Superior temporal gyrus (tissue), 1 donor: ENCODE measurements at regions not wholly inside any gene's neighbourhood (a gene's known extent, or its start where the extent isn't known, plus 50 kb on each side); places are given as distances from the start of the nearest gene placed in this dataset.
A peak's percentile ranks its signal among the peaks of the same experiment; 100 is the strongest.

Experiments used
- DNase-seq: peaks from one replicate; pipeline ENCODE4 v3.0.0-alpha.2; 2016; ENCODE audit errors: extremely low spot score

- no peak for DNase-seq
Measured at GRCh38 chr11:13869398-13869886, 93.1 kb upstream of the SPON1 start.

DNA sequence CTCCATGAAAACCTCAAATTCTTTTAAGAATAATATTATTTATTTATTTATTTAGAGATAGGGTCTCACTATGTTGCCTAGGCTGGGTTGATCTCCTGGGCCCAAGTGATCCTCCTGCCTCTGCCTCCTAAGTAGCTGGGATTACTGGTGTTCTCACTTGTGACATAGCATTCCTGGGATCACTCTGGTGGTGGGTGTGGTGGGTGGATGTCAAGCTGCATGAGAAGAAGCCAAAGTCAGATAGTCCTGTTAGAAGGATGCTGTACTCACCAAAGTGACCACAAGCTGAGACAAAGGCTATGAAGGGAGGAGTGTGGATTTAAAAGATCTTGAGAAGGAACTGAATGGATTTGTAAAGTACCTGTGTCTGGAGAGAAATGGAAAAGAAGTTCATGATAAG is 87.9 kb upstream of the SPON1 start:
- no peak for DNase-seq

- DNase-seq: no peak
Measured at GRCh38 chr11:13875643-13876042, 86.9 kb upstream of the SPON1 start.

- no peak for DNase-seq
Measured at GRCh38 chr11:13876423-13876822, 86.1 kb upstream of the SPON1 start.

- no peak for DNase-seq
Measured at GRCh38 chr11:13878077-13878476, 84.4 kb upstream of the SPON1 start.

DNA sequence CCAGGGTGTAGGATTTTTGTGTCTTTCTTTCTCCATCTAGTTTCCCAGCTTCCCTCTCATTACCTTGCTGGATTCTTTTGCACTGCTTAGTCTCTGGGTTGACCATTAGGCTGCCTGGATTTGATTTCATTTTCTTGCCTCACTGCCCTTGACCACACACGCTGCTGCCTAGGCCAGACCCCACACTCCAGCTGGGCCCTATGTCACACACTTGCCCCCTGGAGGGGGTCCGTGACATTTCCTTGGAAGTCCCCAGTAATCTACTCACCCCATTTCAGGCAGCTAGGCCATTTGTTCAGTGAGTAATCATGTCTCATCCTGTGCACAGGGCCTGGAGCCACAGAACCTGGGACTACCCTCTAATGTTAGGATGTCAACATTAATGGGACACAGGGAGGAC is 81.9 kb upstream of the SPON1 start:
- DNase-seq: no peak

DNA sequence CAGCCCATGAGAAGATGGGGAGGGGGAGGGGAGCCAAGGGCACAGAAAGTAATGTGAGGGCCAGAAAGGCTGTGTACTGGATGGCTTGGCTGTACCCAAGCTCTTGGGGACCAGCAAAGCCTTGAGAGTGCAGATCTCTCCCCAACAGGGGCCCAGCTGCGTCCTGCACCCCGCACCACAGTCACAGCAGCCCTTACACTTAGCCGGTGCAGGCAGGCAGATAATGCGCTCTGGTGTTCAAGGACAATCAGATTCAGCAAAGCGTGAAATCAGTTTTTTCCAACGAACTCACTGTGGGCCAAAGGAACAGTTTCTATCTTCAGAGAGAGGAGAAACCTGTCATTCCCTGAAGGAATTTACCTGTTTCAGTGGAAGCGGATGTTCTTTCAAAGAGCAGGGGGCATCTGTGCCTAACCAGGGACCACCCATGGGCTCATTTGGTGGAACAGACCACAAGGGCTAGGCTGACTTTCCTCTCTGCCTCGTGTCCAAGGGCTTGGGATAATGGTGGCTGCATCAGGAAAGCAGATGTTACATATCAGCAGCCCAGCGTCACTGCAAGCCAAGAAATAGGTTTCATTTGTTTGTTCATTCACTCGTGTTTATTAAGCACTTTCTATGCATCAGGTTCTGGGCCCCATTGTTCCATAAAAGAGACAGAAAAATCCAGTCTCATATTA is 81.2 kb upstream of the SPON1 start:
- no peak for DNase-seq

DNA sequence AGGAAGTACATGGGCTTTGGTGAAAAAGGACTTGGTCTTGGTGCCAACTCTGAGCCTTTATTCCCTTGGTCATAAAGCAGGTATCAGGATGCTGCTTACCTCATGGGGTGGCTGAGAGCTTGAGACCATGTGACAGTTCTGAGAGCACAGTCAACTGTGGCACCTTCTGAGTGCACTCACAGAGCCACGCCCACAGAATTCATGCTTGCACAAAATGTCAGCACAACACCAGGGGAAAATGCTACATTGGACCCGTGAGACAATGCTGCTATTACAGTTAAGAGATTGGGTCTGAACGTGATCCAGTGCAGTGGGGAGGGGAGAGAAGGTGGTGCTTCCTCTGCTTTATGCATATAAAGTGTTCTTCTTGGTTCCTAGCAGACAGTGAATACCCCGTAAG is 79.5 kb upstream of the SPON1 start:
- no peak for DNase-seq

GRCh38 chr11:13883589-13883988 is 78.9 kb upstream of the SPON1 start:
- no peak for DNase-seq

DNA sequence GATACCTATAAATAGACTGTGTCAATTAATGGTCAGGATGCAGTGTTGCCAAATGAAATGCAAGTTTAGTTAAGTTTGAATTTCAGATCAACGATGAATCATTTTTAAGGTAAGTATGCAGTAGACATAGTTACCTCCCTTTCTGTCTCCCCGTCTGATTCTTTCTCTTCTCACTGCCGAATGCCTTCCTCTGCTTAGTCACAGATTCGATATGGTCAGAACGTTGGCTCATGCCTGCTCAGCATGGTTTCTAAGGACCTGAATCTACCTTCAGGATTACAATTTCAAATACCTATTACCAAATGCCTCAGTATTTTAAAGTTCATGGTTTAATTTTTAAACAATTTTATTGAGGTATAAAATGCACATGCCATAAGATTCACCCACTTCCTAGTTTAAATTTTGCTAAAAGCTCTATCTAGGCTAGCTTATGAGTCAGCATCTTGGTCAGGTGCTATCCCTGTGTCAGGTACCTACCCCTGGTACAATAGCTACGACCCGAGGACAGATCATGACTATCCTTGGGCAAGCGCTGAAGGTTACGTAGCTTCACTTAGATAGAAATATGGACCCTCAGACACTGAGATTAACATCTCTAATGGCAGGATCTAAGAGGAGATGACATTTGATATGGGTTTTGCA is 78.2 kb upstream of the SPON1 start:
- no peak for DNase-seq

- no peak for DNase-seq
Measured at GRCh38 chr11:13885083-13885482, 77.4 kb upstream of the SPON1 start.

GRCh38 chr11:13889552-13890249 is 72.8 kb upstream of the SPON1 start:
- DNase-seq: peak; percentile 17

DNA sequence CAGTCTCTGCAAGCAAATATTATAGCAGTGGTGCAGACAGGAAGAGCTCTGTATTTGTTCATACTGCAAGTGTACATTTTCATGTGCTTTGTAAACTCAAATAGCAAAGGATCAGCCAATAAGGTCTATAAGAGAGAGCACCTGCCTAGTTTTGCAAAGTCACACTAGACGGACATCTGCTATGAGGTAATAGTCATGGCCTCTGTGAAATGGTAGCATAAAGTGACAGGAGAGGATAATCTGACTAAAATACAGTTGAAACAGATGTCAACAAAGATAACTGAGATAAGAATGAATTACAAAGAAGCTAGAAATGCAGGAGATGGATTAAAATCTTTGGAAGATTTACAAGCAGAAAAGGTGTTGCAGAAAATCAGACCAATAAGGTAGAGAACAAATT is 70.6 kb upstream of the SPON1 start:
- DNase-seq: no peak

- no peak for DNase-seq
Measured at GRCh38 chr11:13896175-13896980, 66.1 kb upstream of the SPON1 start.

- DNase-seq: no peak
Measured at GRCh38 chr11:13896981-13897353, 65.6 kb upstream of the SPON1 start.

DNA sequence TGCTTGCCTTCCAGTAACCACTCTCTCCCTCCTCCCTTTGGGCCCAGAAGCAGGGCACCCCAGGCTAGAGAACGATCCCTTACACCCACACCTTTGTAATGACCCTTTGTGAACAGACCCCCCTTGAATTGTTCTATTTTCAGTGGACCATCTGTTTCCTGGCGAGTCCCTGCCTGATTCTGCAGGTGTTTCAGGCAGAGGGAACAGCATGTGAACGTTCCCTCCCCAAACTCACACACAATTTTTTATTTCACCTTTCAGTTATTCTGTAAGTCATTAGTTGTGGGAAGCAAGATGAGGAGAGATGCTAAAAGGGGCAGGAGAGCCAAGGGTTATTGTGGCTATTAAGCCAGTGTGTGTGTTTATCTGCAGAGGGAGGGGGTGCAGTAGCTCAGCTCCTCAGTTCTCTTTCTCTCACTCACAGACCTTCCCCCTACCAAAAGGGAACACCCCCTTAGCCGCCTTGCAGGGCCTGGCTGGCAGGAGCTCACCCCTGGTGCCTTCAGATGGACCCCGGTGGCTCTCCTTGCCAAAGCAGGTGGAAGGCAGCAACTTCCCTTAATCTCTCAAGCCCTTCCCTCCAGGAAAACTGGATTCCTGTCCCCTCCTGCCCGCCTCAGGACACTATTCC is 64.8 kb upstream of the SPON1 start:
- no peak for DNase-seq

- DNase-seq: no peak
Measured at GRCh38 chr11:13899603-13900002, 62.9 kb upstream of the SPON1 start.

- no peak for DNase-seq
Measured at GRCh38 chr11:13902523-13902922, 60.0 kb upstream of the SPON1 start.

DNA sequence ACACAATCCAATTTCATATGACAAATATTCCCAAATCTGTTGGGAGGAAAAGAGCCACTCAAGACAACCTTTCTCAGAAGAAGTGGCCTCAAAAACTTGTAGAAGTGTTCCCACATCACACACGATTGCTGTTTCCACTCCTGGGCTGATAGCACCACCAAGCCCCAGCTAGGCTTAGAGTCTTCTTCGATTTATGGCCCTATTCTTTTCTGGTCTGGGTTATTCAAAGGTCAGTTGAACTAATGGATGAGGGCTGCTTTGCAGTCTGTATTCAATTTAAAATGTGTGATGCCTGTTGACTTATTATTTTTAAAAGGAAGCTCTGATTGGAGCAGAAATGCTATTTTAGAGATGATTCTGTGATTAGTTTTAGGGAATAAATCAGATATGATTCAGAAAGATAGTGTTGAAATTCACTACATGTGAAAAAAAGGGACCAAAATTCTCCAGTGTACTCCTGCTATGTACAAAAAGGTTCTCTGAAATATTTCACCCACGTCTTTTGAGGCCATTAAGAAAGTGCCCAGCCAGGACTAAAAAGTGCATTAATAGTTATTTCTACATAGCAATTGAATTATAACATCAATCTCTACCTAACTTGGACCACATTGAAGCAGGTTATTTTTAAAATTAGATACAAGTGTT is 57.3 kb upstream of the SPON1 start:
- DNase-seq: no peak

GRCh38 chr11:13907678-13908077 is 54.8 kb upstream of the SPON1 start:
- no peak for DNase-seq

DNA sequence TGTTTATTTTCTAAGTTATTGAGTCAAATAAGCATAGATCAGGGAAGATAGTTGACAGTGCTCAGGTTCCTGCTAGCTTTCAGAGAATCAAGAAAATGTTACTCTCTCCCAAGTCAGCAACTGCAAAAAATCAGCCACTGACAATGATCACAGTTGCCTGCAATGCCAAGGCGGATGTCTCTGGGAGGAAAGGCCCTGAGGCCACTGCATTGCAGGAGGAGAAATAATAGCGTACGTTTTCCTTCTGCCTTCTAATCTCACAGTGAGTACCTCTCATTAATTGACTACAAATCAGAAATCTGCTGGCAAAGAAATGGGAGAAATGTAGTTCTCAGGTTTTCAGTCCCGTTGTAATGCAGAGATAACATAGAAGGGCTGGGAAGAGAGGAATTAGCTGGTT is 54.0 kb upstream of the SPON1 start:
- DNase-seq: no peak
